Central memory CD4-positive, alpha-beta T cell (primary cell): ENCODE measurements at regions not wholly inside any gene's neighbourhood (a gene's known extent, or its start where the extent isn't known, plus 50 kb on each side); places are given as distances from the start of the nearest gene placed in this dataset.

Experiments
- DNase-seq: peaks from one replicate; pipeline ENCODE4 v3.0.0; 2022

GRCh38 chr6:144582939-144583613, 297.9 kb downstream of the UTRN start:
- peak; percentile 68 for DNase-seq

DNA sequence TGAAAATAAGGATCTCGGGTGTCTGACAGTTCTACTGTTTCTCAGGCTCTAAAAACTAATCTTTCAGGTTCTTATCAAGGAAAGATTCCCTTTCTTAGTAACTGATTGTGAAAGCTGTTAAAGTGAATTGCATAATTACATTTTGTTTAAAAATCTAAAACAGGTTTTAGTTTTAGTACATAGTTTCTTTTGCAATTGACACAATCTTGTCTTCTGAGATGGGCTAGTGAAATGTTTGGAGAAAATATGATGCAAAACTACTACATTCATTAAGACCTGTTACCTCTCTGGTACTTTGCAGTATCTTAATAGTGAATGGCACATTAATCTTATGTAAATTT, 298.4 kb downstream of the UTRN start:
- DNase-seq = no peak

- DNase-seq = peak; percentile 9
These were observed 300.2 kb downstream of the UTRN start for GRCh38 chr6:144585217-144585814.

DNA sequence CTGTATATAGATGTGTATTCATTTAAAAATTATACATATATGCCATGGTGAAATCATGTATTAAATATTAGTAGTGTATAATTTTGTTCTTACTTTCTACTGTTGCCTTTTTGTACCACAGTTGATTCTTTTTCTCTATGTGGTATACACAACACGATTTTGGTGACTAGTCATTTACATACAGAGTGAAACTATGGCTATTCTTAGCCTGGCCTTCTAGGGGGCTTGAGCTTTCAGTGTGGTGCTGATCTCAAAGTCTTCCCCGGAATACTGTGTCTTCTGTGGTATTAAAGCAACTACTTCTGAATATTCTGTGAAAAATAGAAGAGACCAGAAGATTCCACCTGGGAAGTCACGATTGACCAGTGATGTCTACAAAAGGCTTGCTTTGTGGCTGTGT, 301.9 kb downstream of the UTRN start:
- DNase-seq = no peak

DNA sequence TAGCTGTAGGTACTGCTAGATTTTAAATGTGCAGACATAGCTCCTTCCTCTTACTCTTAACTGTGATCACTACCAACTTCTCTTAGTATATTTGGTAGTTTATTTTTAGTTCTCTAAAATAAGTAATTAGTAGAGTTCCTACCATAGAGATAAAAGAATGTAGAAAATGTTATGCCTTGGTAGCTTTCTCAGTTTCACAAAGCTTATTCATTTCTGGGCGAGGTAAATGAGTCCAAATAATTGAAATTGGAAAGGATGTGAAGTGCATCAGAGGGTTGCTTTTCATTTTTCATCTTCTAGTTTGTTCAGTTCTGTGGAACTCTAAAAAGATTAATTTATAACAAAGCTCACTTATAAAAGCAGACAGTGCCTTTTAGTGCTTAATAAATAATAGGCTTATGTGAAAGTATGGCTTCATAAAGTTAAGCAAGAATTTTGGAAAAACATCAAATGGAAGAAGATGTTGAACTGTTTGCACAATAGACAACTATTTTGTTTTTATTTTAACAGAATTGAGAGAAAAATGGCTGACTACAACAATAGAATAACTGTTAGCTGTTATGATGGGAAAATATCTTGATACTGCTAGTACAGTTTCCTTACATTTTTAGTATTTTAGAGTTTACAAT, 303.7 kb downstream of the UTRN start:
- no peak for DNase-seq

DNA sequence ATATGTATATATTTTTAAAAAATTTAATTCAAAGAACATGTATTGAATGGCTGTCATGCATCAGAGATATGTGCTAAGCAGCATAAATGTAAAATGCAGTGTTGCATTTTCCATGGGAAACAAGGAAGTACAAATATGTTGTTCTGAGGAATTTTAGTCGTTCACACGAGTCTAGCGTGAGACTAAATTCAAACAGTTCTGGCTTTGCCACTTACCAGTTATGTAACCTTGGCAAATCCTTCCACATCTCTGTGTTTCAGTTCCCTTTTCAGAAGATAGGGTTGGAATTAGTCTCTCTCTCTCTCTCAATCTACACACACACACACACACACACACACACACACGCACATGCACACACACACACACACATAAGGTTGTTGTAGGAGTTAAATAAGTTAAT, 305.4 kb downstream of the UTRN start:
- no peak for DNase-seq

DNA sequence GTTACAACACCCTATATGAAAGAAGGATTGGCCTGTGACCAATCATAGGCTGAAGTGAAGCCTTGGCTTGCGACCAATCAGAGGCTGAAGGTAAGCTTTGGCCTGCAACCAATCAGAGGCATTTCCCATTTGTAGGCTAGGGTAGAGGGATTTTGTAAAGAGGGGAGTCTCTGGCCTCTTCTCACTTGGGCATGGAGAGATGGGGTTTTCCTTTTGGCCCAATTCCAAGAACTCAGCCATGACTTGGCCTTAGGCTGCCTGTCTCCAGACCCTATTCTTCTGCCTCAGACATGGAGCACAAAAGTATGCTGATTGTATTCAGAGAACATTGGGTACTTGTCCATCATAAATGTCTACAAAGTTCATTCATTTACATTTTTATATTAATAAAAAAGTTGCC, 308.3 kb downstream of the UTRN start:
- DNase-seq = no peak

DNA sequence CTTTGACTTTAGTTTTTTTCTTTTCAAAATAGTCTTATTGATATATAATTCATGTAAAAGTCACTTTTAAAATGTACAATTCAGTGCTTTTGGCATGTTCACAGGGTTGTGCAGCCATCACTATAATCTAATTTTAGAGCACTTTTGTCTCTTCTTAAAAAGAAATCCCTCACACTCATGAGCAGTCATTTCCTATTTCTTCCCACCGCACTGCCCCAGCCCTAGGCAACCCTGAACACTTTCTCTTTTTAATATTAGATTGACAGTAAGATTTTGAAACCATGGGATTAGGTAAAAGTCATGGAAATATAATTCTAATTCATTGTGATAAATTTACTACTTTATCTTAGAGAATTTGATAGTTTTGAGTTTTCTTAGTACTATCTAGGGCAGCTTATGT, 309.4 kb downstream of the UTRN start:
- no peak for DNase-seq

GRCh38 chr6:144595266-144595665, 310.1 kb downstream of the UTRN start:
- no peak for DNase-seq

DNA sequence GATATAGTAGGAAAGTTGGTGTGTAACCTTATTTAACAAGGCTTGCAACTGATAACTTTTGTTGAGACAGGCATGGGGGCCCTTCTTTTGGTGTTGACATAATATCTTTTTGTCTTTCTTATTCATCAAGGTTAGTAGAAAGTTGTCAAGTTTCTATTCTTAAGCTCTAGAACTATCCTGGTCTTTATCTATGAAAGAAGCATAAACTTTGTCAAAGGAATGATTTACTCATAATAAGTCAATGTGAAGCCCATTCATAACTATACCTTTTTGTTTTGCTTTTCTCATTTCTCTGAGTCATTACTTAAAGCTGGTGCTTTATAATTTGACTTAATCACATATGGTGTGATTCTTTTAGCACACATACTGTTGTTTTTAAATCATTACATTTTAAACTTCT, 312.4 kb downstream of the UTRN start:
- no peak for DNase-seq

- no peak for DNase-seq
These were observed 314.5 kb downstream of the UTRN start for GRCh38 chr6:144599615-144600014.

DNA sequence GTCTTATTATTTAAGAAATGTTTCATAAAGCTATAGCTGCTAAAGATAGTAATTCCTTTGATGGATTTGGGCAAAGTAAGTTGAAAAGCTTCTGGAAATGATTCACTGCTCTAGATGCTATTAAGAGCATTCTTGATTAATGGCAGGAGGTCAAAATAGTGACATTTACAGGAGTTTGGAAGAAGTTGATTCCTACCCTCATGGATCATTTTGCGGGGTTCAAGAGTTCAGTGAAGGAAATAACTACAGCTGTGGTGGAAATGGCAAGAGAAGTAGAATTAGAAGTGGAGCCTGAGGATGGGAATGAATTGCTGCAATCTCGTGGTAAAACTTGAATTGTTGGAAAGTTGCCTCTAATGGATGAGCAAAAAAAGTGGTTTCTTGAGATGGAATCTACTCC, 316.1 kb downstream of the UTRN start:
- no peak for DNase-seq

DNA sequence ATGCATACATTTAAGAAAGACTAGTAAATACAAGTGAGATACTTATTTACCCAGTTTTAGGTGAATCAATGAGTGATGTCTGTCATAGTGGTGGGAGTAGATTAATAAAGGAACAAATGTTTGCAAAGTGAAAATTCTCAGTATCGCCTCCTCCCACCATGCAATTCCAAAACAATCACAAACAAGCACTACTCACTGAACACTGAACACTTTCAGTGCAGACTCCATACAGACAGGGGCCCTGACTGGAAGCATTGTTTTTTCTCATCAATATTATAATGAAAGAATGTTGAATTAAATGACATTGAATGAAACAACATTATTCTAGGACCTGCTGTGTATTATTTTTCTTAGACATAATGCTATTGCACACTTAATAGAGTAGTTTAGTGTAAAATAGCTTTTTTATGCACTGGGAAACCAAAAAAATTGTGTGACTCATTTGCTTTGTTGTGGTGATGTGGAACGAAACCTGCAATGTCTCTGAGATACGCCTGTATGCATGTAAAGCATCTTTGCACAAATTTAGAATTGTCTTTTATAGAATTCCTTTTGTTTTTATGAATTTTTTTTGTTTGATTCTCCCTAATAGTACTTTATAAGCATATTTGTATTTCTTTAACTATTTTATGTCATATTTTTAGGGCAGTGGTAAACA, 317.5 kb downstream of the UTRN start:
- DNase-seq = peak; percentile 2

DNA sequence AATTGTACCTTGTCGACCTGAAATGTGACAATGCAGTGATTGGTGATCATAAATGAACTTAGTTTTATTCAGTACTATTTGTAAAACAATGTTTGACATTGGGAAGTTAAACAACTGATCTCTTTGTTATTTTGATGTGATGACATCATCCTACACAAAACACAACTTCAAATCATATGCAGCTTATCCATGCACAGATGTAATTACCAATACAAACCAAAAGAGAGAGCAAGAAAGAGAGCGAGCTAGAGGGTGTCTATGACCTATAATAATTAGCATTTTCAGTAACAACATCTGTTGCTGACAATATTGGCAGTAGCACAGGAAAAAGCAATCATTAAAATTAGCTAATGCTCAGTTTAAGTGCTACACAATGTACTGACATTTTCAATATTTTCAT, 320.9 kb downstream of the UTRN start:
- DNase-seq = no peak

DNA sequence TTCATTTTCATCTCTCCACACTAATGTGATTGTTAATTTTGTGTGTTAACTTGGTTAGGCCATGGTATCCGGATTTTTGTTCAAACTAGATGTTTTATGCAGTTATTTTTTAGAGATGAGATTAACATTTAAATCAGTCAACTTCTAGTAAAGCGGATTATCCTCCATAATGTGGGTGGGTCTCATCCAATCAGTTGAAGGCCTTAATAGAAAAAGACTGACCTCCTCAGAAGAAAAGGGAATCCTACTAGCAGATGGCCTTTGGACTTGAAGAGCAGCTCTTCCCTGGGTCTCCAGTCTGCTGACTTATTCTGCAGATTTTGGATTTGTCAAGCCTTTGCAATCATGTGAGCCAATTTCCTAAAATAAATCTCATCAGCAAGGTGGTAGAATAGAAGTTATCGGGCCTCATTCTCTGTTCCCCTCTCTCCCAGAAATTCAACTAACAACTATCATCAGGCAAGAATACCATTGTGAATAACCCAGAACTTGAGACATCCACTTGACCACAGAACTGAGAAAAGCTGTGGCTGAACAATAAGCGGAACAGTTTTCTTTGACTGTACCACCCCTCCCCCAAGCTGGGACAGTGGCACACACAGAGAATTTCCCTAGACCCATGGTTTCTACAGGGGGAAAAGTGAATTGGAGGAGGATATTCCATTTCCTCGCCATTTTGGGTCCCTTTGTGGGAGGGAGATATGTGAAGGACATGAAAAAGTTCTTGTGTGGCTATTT, 323.0 kb downstream of the UTRN start:
- no peak for DNase-seq

DNA sequence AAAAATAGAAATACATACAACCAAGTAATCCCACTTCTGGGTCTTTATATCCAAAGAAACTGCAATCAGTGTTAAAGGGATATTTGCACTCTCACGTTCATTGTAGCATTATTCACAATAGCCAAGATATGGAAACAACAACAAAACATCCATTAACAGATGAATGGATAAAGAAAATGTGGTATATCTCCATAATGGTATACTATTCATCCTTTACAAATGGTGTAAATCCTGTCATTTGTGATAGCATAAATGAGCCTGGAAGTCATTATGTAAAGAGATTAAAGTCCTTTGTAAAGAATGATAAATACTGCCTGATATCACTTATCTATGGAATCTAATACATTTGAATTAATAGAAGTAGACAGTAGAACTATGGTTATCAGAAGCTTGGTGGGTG, 327.7 kb downstream of the UTRN start:
- DNase-seq = no peak

DNA sequence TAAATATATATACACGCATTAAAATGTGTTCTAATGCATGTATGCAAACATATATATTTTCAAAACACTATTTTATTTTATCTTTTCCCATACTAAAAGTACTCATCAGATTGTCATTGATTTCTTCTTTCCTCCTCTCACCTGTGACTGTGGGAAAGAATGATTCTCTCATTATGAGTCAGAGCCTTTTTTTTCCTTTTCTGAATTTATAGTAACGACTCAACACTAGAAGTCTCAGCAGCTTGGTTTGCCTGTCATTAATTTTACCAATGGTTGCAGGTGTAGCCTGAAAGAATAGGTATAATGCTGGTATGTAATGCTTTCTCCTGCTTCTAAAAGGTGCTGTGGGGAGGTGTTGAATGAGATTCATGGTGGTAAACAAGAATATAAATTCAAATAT, 328.7 kb downstream of the UTRN start:
- DNase-seq = no peak

DNA sequence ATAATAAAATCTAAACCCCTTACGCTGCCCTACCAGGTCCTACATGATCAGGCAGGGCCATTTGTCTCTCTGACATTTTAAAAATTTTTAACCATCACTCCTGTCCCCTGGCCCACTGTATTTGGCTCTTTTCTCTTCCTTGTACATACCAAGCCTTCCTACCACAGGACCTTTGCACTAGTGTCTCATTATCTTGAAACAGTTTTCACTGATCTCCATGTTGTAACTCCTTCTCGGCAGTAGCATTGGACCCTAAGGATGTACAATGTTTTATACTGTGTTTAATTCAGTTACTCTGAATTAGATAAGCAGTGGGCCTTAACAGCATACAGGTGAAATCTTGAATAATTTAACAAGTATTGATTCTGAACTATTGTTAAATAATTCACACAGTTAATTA, 330.7 kb downstream of the UTRN start:
- no peak for DNase-seq

GRCh38 chr6:144617191-144617590, 332.1 kb downstream of the UTRN start:
- DNase-seq = no peak

DNA sequence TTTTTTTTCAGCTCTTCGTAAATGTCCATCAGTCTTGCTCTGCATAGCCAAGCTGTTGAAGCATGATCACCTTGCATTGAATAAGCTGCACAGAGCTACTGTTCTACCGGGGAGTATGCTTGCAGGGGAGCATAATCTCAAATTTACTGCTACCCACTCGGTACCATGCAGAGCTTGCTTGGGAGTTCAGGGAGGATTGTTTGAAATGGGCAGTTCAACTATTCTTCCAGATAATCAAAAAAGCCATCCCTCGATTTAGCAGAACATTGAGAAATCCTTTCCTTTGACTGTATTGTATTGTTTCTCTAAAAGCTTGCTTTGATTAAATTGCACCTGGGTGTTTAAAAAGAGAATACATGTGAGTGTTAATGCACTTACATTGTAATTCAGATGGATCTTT, 332.6 kb downstream of the UTRN start:
- DNase-seq = no peak

DNA sequence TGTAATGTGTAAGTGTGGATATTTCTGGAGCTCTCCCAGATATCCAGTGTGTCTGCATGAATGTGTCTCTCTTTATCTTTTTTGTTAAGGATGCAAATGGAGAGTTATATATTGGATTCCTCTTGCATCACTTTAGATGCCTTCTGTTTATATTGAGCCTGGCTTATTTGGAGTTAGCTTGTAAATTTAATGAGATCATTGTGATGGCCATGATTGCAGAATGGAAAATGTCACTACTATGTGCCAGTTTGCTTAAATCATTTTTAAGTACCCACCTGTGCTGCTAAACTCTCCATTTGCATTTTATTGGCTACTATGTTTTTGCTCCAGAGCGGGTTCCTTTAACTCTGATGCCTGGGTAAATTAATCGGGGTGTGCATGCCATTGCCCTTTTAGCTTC, 334.8 kb downstream of the UTRN start:
- DNase-seq = no peak

GRCh38 chr6:144621332-144621731, 336.2 kb downstream of the UTRN start:
- no peak for DNase-seq

GRCh38 chr6:144624246-144624645, 339.1 kb downstream of the UTRN start:
- no peak for DNase-seq

DNA sequence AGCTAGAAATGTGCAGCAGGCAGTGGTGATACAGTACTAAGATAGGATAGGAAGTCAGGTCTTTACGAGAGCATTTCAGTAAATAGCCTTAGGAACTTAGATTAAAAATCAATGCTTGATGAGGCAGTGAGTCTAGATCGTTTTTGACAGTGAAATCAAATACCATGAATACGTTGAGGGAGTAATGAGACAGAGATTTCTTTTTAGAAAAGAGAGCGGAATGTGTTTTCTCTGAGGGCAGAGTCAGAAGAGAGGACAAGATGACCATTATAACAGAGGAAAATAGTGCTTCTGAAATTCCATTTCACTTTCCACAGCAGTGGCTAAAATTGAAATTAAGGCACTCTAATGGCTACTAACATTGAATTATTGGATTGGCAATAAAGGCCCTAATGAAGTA, 339.6 kb downstream of the UTRN start:
- DNase-seq = no peak
